IMR-90 (cell line): ENCODE measurements at regions not wholly inside any gene's neighbourhood (a gene's known extent, or its start where the extent isn't known, plus 50 kb on each side); places are given as distances from the start of the nearest gene placed in this dataset.

Experiments
- ATAC-seq: fragments of 200-7000 bp; cut with Tn5 transposase; 2 replicates; pipeline ENCODE4 v1.9.1; 2020; ENCODE audit warnings: low read depth, mild to moderate bottlenecking, moderate library complexity
- BruUV-seq: library from RNA; stranded (reverse); fragments of 400-500 nt; replicated peaks from 2 replicates; lab custom pipeline; 2021; lab: Mats Ljungman, UMichigan
- CTCF ChIA-PET: fragments of 300-600 bp; formaldehyde crosslinking; extraction: SDS; loops from one replicate; lab custom pipeline; 2021; ENCODE audit warnings: antibody characterized with exemption; lab: Yijun Ruan, JAX
- POLR2A ChIA-PET: fragments of 300-600 bp; sonication (Branson Sonifier 250); formaldehyde crosslinking; loops from one replicate; lab custom pipeline; 2022; ENCODE audit warnings: antibody characterized with exemption; ENCODE audit not compliant: unreplicated experiment; lab: Charles Lee
- DNase-seq: peaks from one replicate; pipeline ENCODE4 v3.0.0; 2013
- H2AFZ ChIP-seq: replicated peaks from 2 replicates; pipeline ENCODE3; 2013; ENCODE audit warnings: low read length, mild to moderate bottlenecking; ENCODE audit not compliant: poor library complexity
- H2AK5ac ChIP-seq: 2 replicates; pipeline ENCODE4 v1.6.1; 2013; ENCODE audit warnings: low read depth, low read length, inconsistent platforms
- H2AK9ac ChIP-seq: replicated peaks from 2 replicates; pipeline ENCODE3; 2013; ENCODE audit warnings: mild to moderate bottlenecking, low read depth, low read length, moderate library complexity; ENCODE audit not compliant: poor library complexity
- H2BK120ac ChIP-seq: 2 replicates; pipeline ENCODE4 v1.6.1; 2013; ENCODE audit warnings: low read depth, low read length, inconsistent platforms
- H2BK15ac ChIP-seq: 3 replicates; pipeline ENCODE4 v1.6.1; 2013; ENCODE audit warnings: low read depth, low read length, inconsistent platforms
- H2BK20ac ChIP-seq: 2 replicates; pipeline ENCODE4 v1.6.1; 2013; ENCODE audit warnings: low read depth, mild to moderate bottlenecking, inconsistent platforms, low read length, moderate library complexity
- H2BK5ac ChIP-seq: 2 replicates; pipeline ENCODE4 v1.6.1; 2013; ENCODE audit warnings: mild to moderate bottlenecking, low read depth, low read length, inconsistent platforms; ENCODE audit not compliant: poor library complexity, severe bottlenecking
- H3K14ac ChIP-seq: replicated peaks from 2 replicates; pipeline ENCODE4 v1.6.1; 2013; ENCODE audit warnings: low read depth, low read length, inconsistent platforms
- H3K18ac ChIP-seq: 2 replicates; pipeline ENCODE4 v1.6.1; 2013; ENCODE audit warnings: low read depth, low read length, control low read depth
- H3K23ac ChIP-seq: 2 replicates; pipeline ENCODE4 v1.6.1; 2013; ENCODE audit warnings: low read depth, low read length, inconsistent platforms
- H3K27ac ChIP-seq: 2 replicates; pipeline ENCODE4 v1.5.1; 2013; ENCODE audit warnings: mild to moderate bottlenecking, control low read depth, low read length; ENCODE audit not compliant: insufficient read depth
- H3K27me3 ChIP-seq: 2 replicates; pipeline ENCODE4 v1.6.1; 2013; ENCODE audit warnings: low read length; ENCODE audit not compliant: control insufficient read depth, insufficient read depth
- H3K36me3 ChIP-seq: 2 replicates; pipeline ENCODE4 v1.6.1; 2013; ENCODE audit warnings: low read length, mixed read lengths; ENCODE audit not compliant: control insufficient read depth, insufficient read depth
- H3K4ac ChIP-seq: 2 replicates; pipeline ENCODE4 v1.6.1; 2013; ENCODE audit warnings: low read depth, low read length, inconsistent platforms
- H3K4me1 ChIP-seq: 2 replicates; pipeline ENCODE4 v1.6.1; 2013; ENCODE audit warnings: low read length, mixed read lengths; ENCODE audit not compliant: control insufficient read depth, insufficient read depth
- H3K4me2 ChIP-seq: 2 replicates; pipeline ENCODE4 v1.6.1; 2013; ENCODE audit warnings: low read depth, mild to moderate bottlenecking, control low read depth, low read length, moderate library complexity
- H3K4me3 ChIP-seq: 2 replicates; pipeline ENCODE4 v1.5.1; 2013; ENCODE audit warnings: low read depth, mild to moderate bottlenecking, control low read depth, low read length, moderate library complexity; ENCODE audit not compliant: insufficient read depth
- H3K56ac ChIP-seq: 2 replicates; pipeline ENCODE4 v1.6.1; 2013; ENCODE audit warnings: low read length, inconsistent platforms; ENCODE audit not compliant: insufficient read depth; ENCODE audit errors: extremely low read depth
- H3K79me1 ChIP-seq, 2 experiments: 2 replicates each; pipeline ENCODE4 v1.6.1; 2013; ENCODE audit warnings: low read length in 2 of 2, inconsistent platforms in 1 of 2, low read depth in 1 of 2
- H3K9ac ChIP-seq: 2 replicates; pipeline ENCODE4 v1.6.1; 2013; ENCODE audit warnings: low read depth, low read length, control low read depth
- H3K9me1 ChIP-seq: 2 replicates; pipeline ENCODE4 v1.6.1; 2013; ENCODE audit warnings: low read length, inconsistent platforms; ENCODE audit not compliant: insufficient read depth
- H3K9me3 ChIP-seq: 2 replicates; pipeline ENCODE4 v1.6.1; 2013; ENCODE audit warnings: low read length; ENCODE audit not compliant: control insufficient read depth, insufficient read depth
- H4K20me1 ChIP-seq: 2 replicates; pipeline ENCODE4 v1.6.1; 2013; ENCODE audit warnings: low read length, inconsistent platforms; ENCODE audit not compliant: insufficient read depth
- H4K5ac ChIP-seq: 2 replicates; pipeline ENCODE4 v1.6.1; 2013; ENCODE audit warnings: mild to moderate bottlenecking, low read depth, low read length, control low read depth
- H4K8ac ChIP-seq, 2 experiments: 2 replicates each; pipeline ENCODE4 v1.6.1; 2013; ENCODE audit warnings: low read depth in 2 of 2, low read length in 2 of 2, control low read depth in 1 of 2, inconsistent platforms in 1 of 2
- H4K91ac ChIP-seq: 2 replicates; pipeline ENCODE4 v1.6.1; 2013; ENCODE audit warnings: low read depth, low read length, inconsistent platforms; ENCODE audit not compliant: insufficient read depth
- BHLHE40 ChIP-seq: fragments of 150-350 bp; IDR thresholded peaks from 2 replicates; pipeline ENCODE4 v1.6.1; 2016; ENCODE audit warnings: mild to moderate bottlenecking, low read depth, low read length
- CEBPB ChIP-seq: IDR thresholded peaks from 2 replicates; pipeline ENCODE4 v1.6.1; 2012; ENCODE audit warnings: low read depth, low read length, improper control_type of control experiment
- CHD1 ChIP-seq: IDR thresholded peaks from 2 replicates; pipeline ENCODE4 v1.6.1; 2012; ENCODE audit warnings: low read depth, low read length, improper control_type of control experiment
- CTCF ChIP-seq: conservative IDR thresholded peaks from 2 replicates; pipeline ENCODE4 v1.5.1; 2012; ENCODE audit warnings: mild to moderate bottlenecking, low read depth, low read length, improper control_type of control experiment
- ELK1 ChIP-seq: fragments of 150-350 bp; IDR thresholded peaks from 2 replicates; pipeline ENCODE4 v1.6.1; 2016; ENCODE audit warnings: low read depth, mild to moderate bottlenecking, low read length, moderate library complexity, borderline replicate concordance
- MAFK ChIP-seq: IDR thresholded peaks from 2 replicates; pipeline ENCODE4 v1.6.1; 2012; ENCODE audit warnings: low read depth, low read length, improper control_type of control experiment
- MAZ ChIP-seq: IDR thresholded peaks from 2 replicates; pipeline ENCODE4 v1.6.1; 2012; ENCODE audit warnings: low read depth, mild to moderate bottlenecking, low read length, improper control_type of control experiment, moderate library complexity, borderline replicate concordance
- MXI1 ChIP-seq: IDR thresholded peaks from 2 replicates; pipeline ENCODE4 v1.6.1; 2012; ENCODE audit warnings: low read depth, mild to moderate bottlenecking, low read length, moderate library complexity, borderline replicate concordance
- RAD21 ChIP-seq: IDR thresholded peaks from 2 replicates; pipeline ENCODE4 v1.6.1; 2012; ENCODE audit warnings: low read length, improper control_type of control experiment
- SMC3 ChIP-seq: fragments of 150-350 bp; IDR thresholded peaks from 2 replicates; pipeline ENCODE4 v1.6.1; 2016; ENCODE audit warnings: low read depth, mild to moderate bottlenecking, antibody characterized with exemption, low read length, moderate library complexity
- USF2 ChIP-seq: fragments of 150-350 bp; IDR thresholded peaks from 2 replicates; pipeline ENCODE4 v1.6.1; 2017; ENCODE audit warnings: mild to moderate bottlenecking, antibody characterized with exemption, low read length, low read depth
- WGBS, 2 experiments: methylation state at CpG; one replicate each; pipeline versions ENCODE4 v1.1.5 to v1.1.7; 2013; ENCODE audit warnings: missing lambda C conversion rate in 2 of 2; ENCODE audit not compliant: insufficient read length in 1 of 2; ENCODE audit errors: extremely low coverage in 2 of 2; 5-methylcytosine and 5-hydroxymethylcytosine counted together
- dilution Hi-C: fragments of 300-500 bp; cut with HindIII; formaldehyde crosslinking; loops from one replicate; pipeline ENCODE4 v1.14.3; 2018; ENCODE audit warnings: low sequenced_read_pairs; ENCODE audit not compliant: unreplicated experiment
- in situ Hi-C: fragments of 300-500 bp; cut with MboI; formaldehyde crosslinking; loops from 3 replicates; pipeline ENCODE4 v1.14.3; 2019; ENCODE audit warnings: low sequenced_read_pairs, inconsistent platforms, mixed read lengths
- intact Hi-C: fragments of 100-400 bp; cut with micrococcal nuclease; formaldehyde crosslinking; loops from 2 replicates; pipeline ENCODE4 v1.10.0; 2022

- no TSS peak for BruUV-seq
- no peak overlapping the region for H4K5ac ChIP-seq
- H3K9me1 ChIP-seq, result no peaks in the 10 kb centered on the region
- no peak overlapping the region for H4K8ac ChIP-seq
- no peaks in the 10 kb centered on the region for H3K4me1 ChIP-seq
- dilution Hi-C loops, result no loop called here
- no peaks in the 10 kb centered on the region for H3K79me1 ChIP-seq
- H3K23ac ChIP-seq, result no peak overlapping the region
- no peak overlapping the region for H4K91ac ChIP-seq
- no peak overlapping the region for H2AK5ac ChIP-seq
- no peak overlapping the region for H2BK20ac ChIP-seq
- H3K4me3 ChIP-seq, result no peak overlapping the region
- no CpG with 5 or more reads among the region's 3 CpGs for WGBS, 2 experiments
- ChIA-PET CTCF (no interaction called here), POLR2A (no interaction called here)
- H3K18ac ChIP-seq, result no peak overlapping the region
- no peak overlapping the region for H3K4ac ChIP-seq
- ATAC-seq (no peak), DNase-seq (no peak)
- H3K9me3 ChIP-seq, result no peaks in the 10 kb centered on the region
- no peak overlapping the region for H3K27ac ChIP-seq
- H2BK5ac ChIP-seq, result no peak overlapping the region
- H4K20me1 ChIP-seq, result no peaks in the 10 kb centered on the region
- H3K27me3 ChIP-seq, result no peaks in the 10 kb centered on the region
- no peak overlapping the region for H3K56ac ChIP-seq
- H3K14ac ChIP-seq, result no peak overlapping the region
- H3K9ac ChIP-seq, result no peak overlapping the region
- H2BK120ac ChIP-seq, result no peak overlapping the region
- no peak for TF ChIP-seq RAD21
- no peak for TF ChIP-seq MXI1
- no peak for TF ChIP-seq SMC3
- no peak for TF ChIP-seq MAFK
- TF ChIP-seq CHD1, result no peak
- TF ChIP-seq ELK1, result no peak
- no peak for TF ChIP-seq BHLHE40
- no peak for TF ChIP-seq MAZ
- TF ChIP-seq CEBPB, result no peak
- no peak for TF ChIP-seq USF2
- TF ChIP-seq CTCF, result no peak
- intact Hi-C loops, result no loop called here
- H2BK15ac ChIP-seq, result no peak overlapping the region
- no peak overlapping the region for H2AFZ ChIP-seq
- in situ Hi-C loops, result no loop called here
- no peaks in the 10 kb centered on the region for H3K36me3 ChIP-seq
- H2AK9ac ChIP-seq, result no peak overlapping the region
- no peak overlapping the region for H3K4me2 ChIP-seq
Measured at GRCh38 chr2:138293045-138293444, 208.5 kb upstream of the SPOPL start.
